ENCODE measurements at regions not wholly inside any gene's neighbourhood (a gene's known extent, or its start where the extent isn't known, plus 50 kb on each side); places are given as distances from the start of the nearest gene placed in this dataset.

- Histone ChIP-seq H3K9me3 (ENCODE audit: control insufficient read depth, insufficient read depth, low read length) (no peaks in the 10 kb centered on the region), H3K4me1 (ENCODE audit: control insufficient read depth, insufficient read depth, low read length) (peaks cover 36% of the 10 kb centered on the region), H3K27me3 (ENCODE audit: control insufficient read depth, insufficient read depth, low read length) (no peaks in the 10 kb centered on the region), H3K9ac (ENCODE audit: low read depth, low read length) (no peak overlapping the region), H3K36me3 (ENCODE audit: control insufficient read depth, insufficient read depth, low read length) (no peaks in the 10 kb centered on the region), H3K27ac (ENCODE audit: low read depth, low read length) (no peak overlapping the region), H3K4me3 (ENCODE audit: low read depth, low read length) (no peak overlapping the region)
These were observed 121.3 kb upstream of the MAX start for GRCh38 chr14:65223636-65224035.

DNA sequence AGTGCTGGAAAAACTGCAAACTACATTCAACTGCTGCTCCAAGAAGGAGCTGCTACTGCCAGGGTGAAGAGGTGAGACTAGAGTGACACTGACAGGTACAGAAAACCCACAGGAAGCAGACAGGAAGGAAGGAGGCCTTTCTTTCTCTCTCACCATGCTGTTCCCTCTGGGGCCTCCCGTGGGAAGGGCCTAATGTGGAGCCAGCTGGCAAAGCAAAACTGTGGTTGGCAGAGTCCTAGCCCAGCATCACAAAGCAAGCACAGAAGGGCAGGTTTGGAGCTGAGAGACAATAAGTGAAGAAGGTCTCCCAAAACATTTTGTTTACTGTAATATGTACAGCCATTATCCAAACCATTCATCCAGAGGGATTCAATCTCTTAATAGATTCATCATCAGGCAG is 122.5 kb upstream of the MAX start:
- Histone ChIP-seq H3K36me3 (ENCODE audit: control insufficient read depth, insufficient read depth, low read length) (no peaks in the 10 kb centered on the region), H3K4me3 (ENCODE audit: low read depth, low read length) (no peak overlapping the region), H3K9ac (ENCODE audit: low read depth, low read length) (no peak overlapping the region), H3K27ac (ENCODE audit: low read depth, low read length) (no peak overlapping the region), H3K27me3 (ENCODE audit: control insufficient read depth, insufficient read depth, low read length) (no peaks in the 10 kb centered on the region), H3K4me1 (ENCODE audit: control insufficient read depth, insufficient read depth, low read length) (peaks cover 45% of the 10 kb centered on the region), H3K9me3 (ENCODE audit: control insufficient read depth, insufficient read depth, low read length) (no peaks in the 10 kb centered on the region)

DNA sequence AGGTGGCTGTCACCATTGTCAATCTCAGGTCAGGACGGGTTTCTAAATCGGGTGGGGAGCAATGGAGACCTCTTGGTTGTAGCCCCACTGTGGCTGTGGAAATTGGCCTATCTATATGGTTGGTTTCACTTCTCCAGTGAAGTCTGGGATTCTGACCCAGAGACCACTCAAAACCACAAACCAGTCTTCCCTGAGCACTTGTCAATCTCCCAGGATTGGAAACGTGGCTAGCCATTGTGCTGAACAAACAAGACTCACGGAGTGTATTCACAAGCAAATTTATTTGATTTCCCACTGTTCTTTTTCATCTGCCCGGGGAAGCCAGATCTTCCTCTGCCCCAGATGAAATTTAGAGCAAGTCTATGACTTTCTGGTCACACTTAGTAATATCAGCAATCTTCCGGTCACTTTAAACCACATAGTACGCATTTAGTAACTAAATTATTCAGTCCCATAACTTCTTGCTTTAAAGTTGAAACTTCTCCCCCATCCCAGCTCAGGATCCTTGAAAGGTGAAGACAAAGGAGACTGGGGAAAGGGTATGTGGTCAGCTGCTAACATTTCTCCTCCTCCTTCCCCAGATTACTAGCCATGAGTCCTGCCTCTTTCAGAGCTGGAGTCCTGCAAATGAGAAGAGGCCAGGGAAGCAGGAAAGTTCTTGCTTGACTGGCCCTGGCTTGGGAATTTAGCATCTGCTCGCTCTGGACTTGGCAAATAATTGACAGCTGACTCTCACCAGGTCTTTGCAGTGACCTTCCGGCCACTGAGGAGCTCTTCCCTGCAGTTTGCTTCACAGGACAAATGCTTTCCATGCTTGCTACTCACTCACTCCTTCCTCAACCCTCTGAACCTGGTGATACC is 123.2 kb upstream of the MAX start:
- no peak overlapping the region for H3K9ac ChIP-seq (ENCODE audit: low read depth, low read length)
- H3K27ac ChIP-seq (ENCODE audit: low read depth, low read length): peak overlapping the region; percentile 65
- no peaks in the 10 kb centered on the region for H3K27me3 ChIP-seq (ENCODE audit: control insufficient read depth, insufficient read depth, low read length)
- H3K4me1 ChIP-seq (ENCODE audit: control insufficient read depth, insufficient read depth, low read length): peaks cover 52% of the 10 kb centered on the region
- no peaks in the 10 kb centered on the region for H3K36me3 ChIP-seq (ENCODE audit: control insufficient read depth, insufficient read depth, low read length)
- H3K4me3 ChIP-seq (ENCODE audit: low read depth, low read length): no peak overlapping the region
- no peaks in the 10 kb centered on the region for H3K9me3 ChIP-seq (ENCODE audit: control insufficient read depth, insufficient read depth, low read length)

DNA sequence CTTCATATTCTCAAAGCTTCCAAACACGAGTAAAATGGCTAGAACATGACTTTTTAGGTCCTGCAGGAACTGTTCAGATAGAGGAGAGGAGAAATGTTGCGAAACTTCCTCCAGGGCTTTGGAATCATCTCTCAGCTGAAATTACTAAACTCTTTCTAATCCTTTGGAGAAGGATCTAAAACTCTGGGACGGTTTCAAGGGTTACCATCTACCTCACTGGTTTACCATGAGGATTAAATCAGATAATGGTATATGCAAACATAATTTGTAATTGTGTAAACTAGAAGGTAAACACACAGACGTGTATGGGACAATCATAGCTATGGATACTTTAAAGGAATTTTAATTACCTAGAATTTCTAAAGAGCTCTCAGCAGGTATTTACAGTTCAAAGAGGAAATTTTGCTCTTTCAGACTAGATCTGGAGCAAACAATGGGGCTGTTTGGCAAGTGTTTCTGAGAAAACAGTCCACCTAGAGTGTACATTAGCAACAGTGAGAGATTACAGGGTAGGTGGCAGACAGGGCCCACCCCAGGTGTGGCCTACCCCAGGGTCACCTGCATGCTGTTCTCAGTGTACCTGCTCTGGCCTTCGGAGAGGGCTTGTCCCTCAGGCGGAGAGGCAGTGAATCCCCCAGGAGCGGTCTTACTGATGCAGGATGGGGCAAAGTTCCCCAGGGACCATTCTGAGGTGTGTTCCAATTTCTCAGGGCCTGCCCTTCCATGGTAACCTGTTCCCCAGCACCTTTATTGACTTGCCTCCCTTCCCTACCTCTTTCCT is 124.7 kb upstream of the MAX start:
- H3K9me3 ChIP-seq (ENCODE audit: control insufficient read depth, insufficient read depth, low read length): no peaks in the 10 kb centered on the region
- no peaks in the 10 kb centered on the region for H3K27me3 ChIP-seq (ENCODE audit: control insufficient read depth, insufficient read depth, low read length)
- H3K36me3 ChIP-seq (ENCODE audit: control insufficient read depth, insufficient read depth, low read length): no peaks in the 10 kb centered on the region
- peak overlapping the region; percentile 65 for H3K27ac ChIP-seq (ENCODE audit: low read depth, low read length)
- no peak overlapping the region for H3K4me3 ChIP-seq (ENCODE audit: low read depth, low read length)
- H3K4me1 ChIP-seq (ENCODE audit: control insufficient read depth, insufficient read depth, low read length): peaks cover 60% of the 10 kb centered on the region
- H3K9ac ChIP-seq (ENCODE audit: low read depth, low read length): no peak overlapping the region

- Histone ChIP-seq H3K27ac (ENCODE audit: low read depth, low read length) (no peak overlapping the region), H3K4me1 (ENCODE audit: control insufficient read depth, insufficient read depth, low read length) (peaks cover 53% of the 10 kb centered on the region), H3K9ac (ENCODE audit: low read depth, low read length) (no peak overlapping the region), H3K27me3 (ENCODE audit: control insufficient read depth, insufficient read depth, low read length) (no peaks in the 10 kb centered on the region), H3K9me3 (ENCODE audit: control insufficient read depth, insufficient read depth, low read length) (no peaks in the 10 kb centered on the region), H3K4me3 (ENCODE audit: low read depth, low read length) (no peak overlapping the region), H3K36me3 (ENCODE audit: control insufficient read depth, insufficient read depth, low read length) (no peaks in the 10 kb centered on the region)
These were observed 126.1 kb upstream of the MAX start for GRCh38 chr14:65228436-65228835.

DNA sequence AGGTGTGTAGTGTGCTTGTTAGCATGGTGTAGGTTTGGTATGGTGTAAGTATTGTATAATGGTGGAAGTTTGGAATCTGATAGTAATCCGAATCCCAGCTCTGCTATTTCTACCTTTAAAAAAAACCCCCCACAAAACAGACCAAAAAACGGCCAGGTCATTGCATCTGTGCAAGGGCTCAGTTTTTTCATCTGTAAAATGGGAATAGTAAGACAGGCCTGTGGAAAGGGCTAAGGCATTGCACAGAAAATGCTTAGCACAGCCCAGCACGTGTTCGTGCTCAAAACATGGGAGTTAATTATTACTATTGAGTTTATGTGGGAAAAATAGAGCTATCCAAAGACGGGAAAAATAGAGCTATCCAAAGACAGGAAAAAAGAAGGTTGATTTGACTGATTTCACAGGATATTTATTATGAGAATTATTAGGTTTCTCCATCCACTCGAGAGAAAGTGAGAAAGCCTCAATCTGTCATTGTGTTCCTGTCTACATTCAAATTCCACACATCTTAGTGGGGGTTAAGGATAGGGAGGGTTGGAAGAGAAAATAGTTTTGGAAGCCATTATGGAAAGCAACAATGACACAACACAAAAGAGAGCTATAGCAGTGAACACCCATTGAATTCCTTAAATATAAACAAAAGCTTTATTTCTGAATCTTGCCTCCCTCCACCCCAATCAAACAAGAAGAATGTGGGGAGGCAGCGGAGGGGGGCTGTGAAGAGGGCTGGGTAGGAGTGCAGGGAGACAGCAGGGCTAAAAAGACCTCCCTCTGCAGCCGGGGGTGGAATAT is 126.8 kb upstream of the MAX start:
- Histone ChIP-seq H3K9ac (ENCODE audit: low read depth, low read length) (peak overlapping the region; percentile 52; the same call in 1 of the 2 replicates), H3K4me3 (ENCODE audit: low read depth, low read length) (no peak overlapping the region)

DNA sequence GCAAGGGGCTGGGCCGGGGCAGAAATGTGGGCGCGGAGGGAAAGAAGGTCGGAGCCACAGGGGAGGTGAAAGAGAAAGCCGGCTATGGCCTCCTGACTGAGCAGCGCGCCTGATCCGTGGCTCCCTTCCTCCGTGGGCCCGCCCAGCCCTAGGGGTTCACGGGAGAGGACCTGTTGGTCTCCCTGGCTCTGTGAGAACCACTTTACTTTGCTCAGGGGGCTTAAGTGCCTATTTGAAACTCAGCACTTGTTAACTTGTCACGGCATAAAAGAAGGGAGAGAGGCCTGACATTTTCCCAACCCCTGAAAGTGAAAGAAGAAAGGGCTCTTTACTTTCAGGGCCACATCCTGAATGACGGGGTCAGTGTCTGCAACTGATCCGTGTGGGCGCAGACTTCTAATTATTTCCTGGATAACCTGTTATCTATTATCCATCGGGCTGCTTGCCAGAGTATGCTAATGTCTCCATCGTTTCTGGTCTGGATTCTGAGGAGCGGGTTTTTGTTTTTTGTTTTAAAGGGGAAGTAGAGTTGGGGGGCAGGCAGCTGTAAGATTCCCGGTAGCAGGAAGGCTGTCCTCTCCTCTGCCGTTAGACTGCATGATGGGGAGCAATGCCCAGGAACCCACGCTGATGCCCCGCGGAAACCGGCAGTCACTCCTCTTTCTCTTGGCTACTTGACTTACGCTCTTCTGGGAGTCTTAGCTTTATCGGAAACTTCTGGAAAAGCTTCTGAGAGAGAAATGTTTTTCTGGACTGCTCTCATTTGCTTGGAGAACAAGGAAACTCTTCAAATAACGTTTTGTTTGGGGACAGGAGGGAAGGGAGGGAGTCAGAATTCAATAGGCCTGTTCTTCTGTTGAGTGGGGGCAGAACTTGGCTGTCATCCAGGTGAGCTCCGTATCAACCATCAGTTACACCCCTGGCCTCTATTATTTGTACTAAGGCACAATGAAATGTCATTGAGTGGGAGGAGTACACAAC is 127.7 kb upstream of the MAX start:
- Histone ChIP-seq H3K9ac (ENCODE audit: low read depth, low read length) (peak overlapping the region; percentile 52), H3K27ac (ENCODE audit: low read depth, low read length) (peak overlapping the region; percentile 89), H3K9me3 (ENCODE audit: control insufficient read depth, insufficient read depth, low read length) (no peaks in the 10 kb centered on the region), H3K36me3 (ENCODE audit: control insufficient read depth, insufficient read depth, low read length) (no peaks in the 10 kb centered on the region), H3K4me1 (ENCODE audit: control insufficient read depth, insufficient read depth, low read length) (peaks cover 49% of the 10 kb centered on the region), H3K4me3 (ENCODE audit: low read depth, low read length) (0 out of 2 replicates have a peak overlapping the region, but pooled peaks have one; percentile 21), H3K27me3 (ENCODE audit: control insufficient read depth, insufficient read depth, low read length) (no peaks in the 10 kb centered on the region)

More for the DNA sequence above, 126.8 kb upstream of the MAX start:
- Histone ChIP-seq H3K4me1 (ENCODE audit: control insufficient read depth, insufficient read depth, low read length) (peaks cover 53% of the 10 kb centered on the region), H3K27me3 (ENCODE audit: control insufficient read depth, insufficient read depth, low read length) (no peaks in the 10 kb centered on the region), H3K9me3 (ENCODE audit: control insufficient read depth, insufficient read depth, low read length) (no peaks in the 10 kb centered on the region), H3K27ac (ENCODE audit: low read depth, low read length) (peak overlapping the region; percentile 89), H3K36me3 (ENCODE audit: control insufficient read depth, insufficient read depth, low read length) (no peaks in the 10 kb centered on the region)

DNA sequence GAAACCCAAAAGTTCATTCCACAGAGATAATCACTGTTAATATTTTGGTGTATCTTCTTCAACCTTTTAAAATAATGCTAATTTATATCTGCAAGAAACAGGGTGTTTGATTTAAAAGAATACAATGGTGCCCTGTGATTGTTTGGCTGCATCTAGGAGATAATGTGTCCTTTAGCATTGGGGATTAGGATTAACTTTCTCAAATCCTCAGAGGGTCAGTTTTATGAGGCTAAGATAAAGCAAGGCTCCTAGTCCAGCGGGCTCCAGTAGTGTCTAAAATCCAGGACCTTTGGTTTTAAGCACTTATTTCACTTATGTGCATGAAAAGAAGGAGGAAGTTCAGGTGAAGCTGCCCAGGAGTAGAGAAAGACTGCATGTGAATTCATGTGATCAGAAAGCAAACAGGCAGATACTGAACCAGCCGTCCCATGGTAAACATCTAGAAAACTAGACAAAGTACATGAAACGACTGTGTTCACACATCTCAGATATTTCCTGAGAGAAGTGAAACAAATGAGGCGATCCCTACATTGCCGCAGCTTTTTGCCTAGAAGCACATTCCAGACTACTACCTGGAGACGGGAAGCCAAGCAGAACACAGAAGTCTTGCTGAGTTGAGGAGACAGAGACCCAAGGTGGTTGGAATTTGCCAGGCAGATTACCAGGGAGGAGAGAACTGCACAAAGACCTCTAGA is 129.1 kb upstream of the MAX start:
- Histone ChIP-seq H3K4me1 (ENCODE audit: control insufficient read depth, insufficient read depth, low read length) (peaks cover 37% of the 10 kb centered on the region), H3K27me3 (ENCODE audit: control insufficient read depth, insufficient read depth, low read length) (no peaks in the 10 kb centered on the region), H3K27ac (ENCODE audit: low read depth, low read length) (peak overlapping the region; percentile 40), H3K9ac (ENCODE audit: low read depth, low read length) (no peak overlapping the region), H3K36me3 (ENCODE audit: control insufficient read depth, insufficient read depth, low read length) (no peaks in the 10 kb centered on the region), H3K4me3 (ENCODE audit: low read depth, low read length) (no peak overlapping the region), H3K9me3 (ENCODE audit: control insufficient read depth, insufficient read depth, low read length) (no peaks in the 10 kb centered on the region)

DNA sequence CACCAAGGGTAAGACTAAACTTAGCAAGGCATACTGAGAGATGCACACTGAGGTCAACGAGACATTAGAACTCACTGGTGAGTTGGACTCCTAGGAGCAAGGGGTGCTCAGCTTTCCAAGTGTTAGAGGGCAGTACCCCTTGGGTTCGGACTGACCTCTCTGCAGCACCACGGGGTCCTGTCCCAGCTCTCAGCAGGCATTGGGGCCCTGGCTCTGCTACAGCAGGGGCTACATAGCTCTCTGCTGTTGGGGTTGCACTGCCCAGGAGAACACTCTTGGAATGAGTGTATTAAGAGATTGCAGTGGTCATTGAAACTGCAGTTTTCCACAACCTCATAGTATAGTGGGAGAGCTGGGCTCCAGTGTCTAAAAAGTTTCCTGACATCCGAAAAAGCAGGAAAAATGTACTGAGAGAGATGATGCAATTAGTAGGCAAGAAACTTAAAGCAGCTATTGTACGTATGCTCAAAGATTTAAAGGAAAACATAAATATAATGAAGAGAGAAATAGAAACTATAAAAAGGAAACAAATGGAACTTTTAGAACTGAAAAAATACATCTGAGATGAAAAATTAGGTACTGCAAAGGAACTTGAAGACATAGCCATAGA is 132.5 kb upstream of the MAX start:
- no peak overlapping the region for H3K4me3 ChIP-seq (ENCODE audit: low read depth, low read length)
- H3K27ac ChIP-seq (ENCODE audit: low read depth, low read length): no peak overlapping the region
- H3K9me3 ChIP-seq (ENCODE audit: control insufficient read depth, insufficient read depth, low read length): no peaks in the 10 kb centered on the region
- H3K36me3 ChIP-seq (ENCODE audit: control insufficient read depth, insufficient read depth, low read length): no peaks in the 10 kb centered on the region
- H3K4me1 ChIP-seq (ENCODE audit: control insufficient read depth, insufficient read depth, low read length): peaks cover 24% of the 10 kb centered on the region
- no peak overlapping the region for H3K9ac ChIP-seq (ENCODE audit: low read depth, low read length)
- H3K27me3 ChIP-seq (ENCODE audit: control insufficient read depth, insufficient read depth, low read length): no peaks in the 10 kb centered on the region

Data from HUES48 (cell line).